Endothelial cell of umbilical vein (primary cell): ENCODE measurements at regions not wholly inside any gene's neighbourhood (a gene's known extent, or its start where the extent isn't known, plus 50 kb on each side); places are given as distances from the start of the nearest gene placed in this dataset.

Experiments
- BruUV-seq: library from RNA; stranded (reverse); fragments of 400-500 nt; replicated peaks from 2 replicates; lab custom pipeline; 2021; lab: Mats Ljungman, UMichigan
- CTCF ChIA-PET: fragments of 300-600, 350-600 bp; sonication (Branson Sonifier 250); formaldehyde crosslinking; loops from one replicate; lab custom pipeline; 2021; ENCODE audit warnings: antibody characterized with exemption, inconsistent platforms; lab: Charles Lee
- POLR2A ChIA-PET: fragments of 300-600, 350-600 bp; sonication (Branson Sonifier 250); formaldehyde crosslinking; loops from one replicate; lab custom pipeline; 2021; ENCODE audit warnings: antibody characterized with exemption, inconsistent platforms; lab: Charles Lee
- DNase-seq: peaks from one replicate; pipeline ENCODE4 v3.0.0-alpha.2; 2011; ENCODE audit warnings: low read depth, low spot score
- FAIRE-seq: peaks from 2 replicates; lab custom pipeline; 2011; peaks lifted over from hg19 to GRCh38; lab: Jason Lieb, UNC
- H2AFZ ChIP-seq: 2 replicates; pipeline ENCODE4 v1.6.0; 2012; ENCODE audit warnings: low read depth, low read length, control low read depth, inconsistent platforms
- H3K27ac ChIP-seq: 2 replicates; pipeline ENCODE4 v1.5.1; 2011; ENCODE audit warnings: low read depth, mild to moderate bottlenecking, control low read depth, low read length, moderate library complexity; ENCODE audit not compliant: insufficient read depth
- H3K27me3 ChIP-seq, 2 experiments: 2 replicates each; pipeline versions ENCODE4 v1.6.0 to v1.6.1; 2011; ENCODE audit warnings: low read length in 2 of 2, mixed read lengths in 1 of 2; ENCODE audit not compliant: control insufficient read depth in 2 of 2, insufficient read depth in 2 of 2
- H3K36me3 ChIP-seq, 2 experiments: 2 replicates in 1 of 2; 3 replicates in 1 of 2; pipeline ENCODE4 v1.5.1; 2011; ENCODE audit warnings: low read length in 2 of 2, mild to moderate bottlenecking in 1 of 2, moderate library complexity in 1 of 2; ENCODE audit not compliant: control insufficient read depth in 2 of 2, insufficient read depth in 2 of 2; ENCODE audit errors: extremely low read depth in 1 of 2
- H3K4me1 ChIP-seq: 3 replicates; pipeline ENCODE4 v1.5.1; 2011; ENCODE audit warnings: mild to moderate bottlenecking, low read length; ENCODE audit not compliant: control insufficient read depth, insufficient read depth; ENCODE audit errors: extremely low read depth
- H3K4me2 ChIP-seq: 2 replicates; pipeline ENCODE4 v1.6.1; 2011; ENCODE audit warnings: low read length, control low read depth, mixed read lengths; ENCODE audit not compliant: insufficient read depth
- H3K4me3 ChIP-seq, 3 experiments: fragments of 200-600 bp in 1 of 3; sonication (generic), shearing (Covaris generic) in 1 of 3; replicated peaks in 1 of 3; 2 replicates each; pipeline ENCODE4 v1.5.1; 2011 to 2016; ENCODE audit warnings: control low read depth in 3 of 3, low read length in 3 of 3, mild to moderate bottlenecking in 2 of 3, inconsistent platforms in 1 of 3, low read depth in 1 of 3, moderate library complexity in 1 of 3; ENCODE audit not compliant: insufficient read depth in 1 of 3
- H3K79me2 ChIP-seq: 2 replicates; pipeline ENCODE4 v1.6.0; 2012; ENCODE audit warnings: low read length, inconsistent platforms; ENCODE audit not compliant: control insufficient read depth, insufficient read depth
- H3K9ac ChIP-seq: replicated peaks from 2 replicates; pipeline ENCODE3; 2011; ENCODE audit warnings: low read length, control low read depth; ENCODE audit not compliant: insufficient read depth; ENCODE audit errors: extremely low read depth
- H3K9me1 ChIP-seq: replicated peaks from 3 replicates; pipeline ENCODE4 v1.6.0; 2011; ENCODE audit warnings: mild to moderate bottlenecking, low read length; ENCODE audit not compliant: control insufficient read depth, insufficient read depth; ENCODE audit errors: extremely low read depth
- H3K9me3 ChIP-seq: replicated peaks from 2 replicates; pipeline ENCODE4 v1.5.1; 2012; ENCODE audit warnings: low read length, inconsistent platforms; ENCODE audit not compliant: control insufficient read depth, insufficient read depth
- H4K20me1 ChIP-seq: replicated peaks from 2 replicates; pipeline ENCODE3; 2011; ENCODE audit warnings: mild to moderate bottlenecking, low read length; ENCODE audit not compliant: control insufficient read depth, insufficient read depth; ENCODE audit errors: extremely low read depth
- EZH2 ChIP-seq: IDR thresholded peaks from 2 replicates; pipeline ENCODE4 v1.6.1; 2012; ENCODE audit warnings: borderline replicate concordance, low read depth, mild to moderate bottlenecking, moderate library complexity, low read length, inconsistent platforms; ENCODE audit not compliant: severe bottlenecking
- FOS ChIP-seq: IDR thresholded peaks from 2 replicates; pipeline ENCODE4 v1.6.1; 2011; ENCODE audit warnings: mild to moderate bottlenecking, low read length, moderate library complexity, borderline replicate concordance; ENCODE audit not compliant: insufficient read depth
- GATA2 ChIP-seq: IDR thresholded peaks from 2 replicates; pipeline ENCODE4 v1.7.0; 2011; ENCODE audit warnings: low read depth, mild to moderate bottlenecking, moderate library complexity, mixed read lengths, low read length; ENCODE audit not compliant: insufficient read length, insufficient read depth
- JUN ChIP-seq: IDR thresholded peaks from 2 replicates; pipeline ENCODE4 v1.6.1; 2011; ENCODE audit warnings: borderline replicate concordance, low read depth; ENCODE audit not compliant: insufficient read length, insufficient read depth
- MYC ChIP-seq: IDR thresholded peaks from one replicate; pipeline ENCODE4 v1.6.1; 2011; ENCODE audit warnings: mild to moderate bottlenecking, low read depth, low read length
- POLR2A ChIP-seq: IDR thresholded peaks from 2 replicates; pipeline ENCODE4 v1.6.1; 2012; ENCODE audit warnings: low read depth, mild to moderate bottlenecking, control low read depth, low read length
- POLR2AphosphoS5 ChIP-seq: IDR thresholded peaks from 2 replicates; pipeline ENCODE4 v1.6.1; 2012; ENCODE audit warnings: low read depth, mild to moderate bottlenecking, control low read depth, low read length, moderate library complexity; ENCODE audit not compliant: insufficient read depth
- dilution Hi-C: fragments of 300-500 bp; cut with MboI; formaldehyde crosslinking; loops from one replicate; pipeline ENCODE4 v1.15.0; 2019; ENCODE audit warnings: low sequenced_read_pairs; ENCODE audit not compliant: extremely low pct_ligation_motif_present
- intact Hi-C: fragments of 100-400 bp; cut with micrococcal nuclease; formaldehyde crosslinking; loops from one replicate; pipeline ENCODE4 v1.10.0; 2022
- TF ChIP-seq, protein P1 (sequence below): IDR thresholded peaks from 2 replicates; pipeline ENCODE4 v1.6.1; 2011; ENCODE audit not compliant: insufficient read depth, insufficient read length
- TF ChIP-seq, protein P2 (sequence below), 2 donors: IDR thresholded peaks; 1 replicate in 1 of 2; 2 replicates in 1 of 2; pipeline ENCODE4 v1.5.1; 2011; ENCODE audit warnings: low read length in 2 of 2, mild to moderate bottlenecking in 2 of 2, moderate library complexity in 2 of 2, control low read depth in 1 of 2, inconsistent platforms in 1 of 2, low read depth in 1 of 2; ENCODE audit not compliant: insufficient read depth in 1 of 2; ENCODE audit errors: extremely low read depth in 1 of 2

- Histone ChIP-seq H4K20me1 (no peaks in the 10 kb centered on the region), H3K27ac (no peak overlapping the region), H3K9me1 (no peaks in the 10 kb centered on the region), H3K36me3 (no peaks in the 10 kb centered on the region), H3K79me2 (no peaks in the 10 kb centered on the region), H3K4me3 (no peak overlapping the region), H3K9ac (no peak overlapping the region), H3K9me3 (peaks cover 5% of the 10 kb centered on the region), H2AFZ (no peak overlapping the region), H3K4me2 (no peak overlapping the region), H3K4me1 (no peaks in the 10 kb centered on the region), H3K27me3 (no peaks in the 10 kb centered on the region)
- intact Hi-C loops (no loop called here), dilution Hi-C loops (no loop called here)
- ChIA-PET CTCF (no interaction called here), POLR2A (no interaction called here)
- DNase-seq, result no peak
- TF ChIP-seq FOS (no peak), GATA2 (no peak), POLR2A (no peak), MYC (no peak), EZH2 (no peak), POLR2AphosphoS5 (no peak), JUN (no peak)
- TF ChIP-seq, protein P1, sequence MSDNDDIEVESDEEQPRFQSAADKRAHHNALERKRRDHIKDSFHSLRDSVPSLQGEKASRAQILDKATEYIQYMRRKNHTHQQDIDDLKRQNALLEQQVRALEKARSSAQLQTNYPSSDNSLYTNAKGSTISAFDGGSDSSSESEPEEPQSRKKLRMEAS, result no peak
- TF ChIP-seq, protein P2, sequence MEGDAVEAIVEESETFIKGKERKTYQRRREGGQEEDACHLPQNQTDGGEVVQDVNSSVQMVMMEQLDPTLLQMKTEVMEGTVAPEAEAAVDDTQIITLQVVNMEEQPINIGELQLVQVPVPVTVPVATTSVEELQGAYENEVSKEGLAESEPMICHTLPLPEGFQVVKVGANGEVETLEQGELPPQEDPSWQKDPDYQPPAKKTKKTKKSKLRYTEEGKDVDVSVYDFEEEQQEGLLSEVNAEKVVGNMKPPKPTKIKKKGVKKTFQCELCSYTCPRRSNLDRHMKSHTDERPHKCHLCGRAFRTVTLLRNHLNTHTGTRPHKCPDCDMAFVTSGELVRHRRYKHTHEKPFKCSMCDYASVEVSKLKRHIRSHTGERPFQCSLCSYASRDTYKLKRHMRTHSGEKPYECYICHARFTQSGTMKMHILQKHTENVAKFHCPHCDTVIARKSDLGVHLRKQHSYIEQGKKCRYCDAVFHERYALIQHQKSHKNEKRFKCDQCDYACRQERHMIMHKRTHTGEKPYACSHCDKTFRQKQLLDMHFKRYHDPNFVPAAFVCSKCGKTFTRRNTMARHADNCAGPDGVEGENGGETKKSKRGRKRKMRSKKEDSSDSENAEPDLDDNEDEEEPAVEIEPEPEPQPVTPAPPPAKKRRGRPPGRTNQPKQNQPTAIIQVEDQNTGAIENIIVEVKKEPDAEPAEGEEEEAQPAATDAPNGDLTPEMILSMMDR (IDR thresholded peaks at IDR 0.05; ENCODE audit: extremely low read depth in 1 of 2, insufficient read depth in 1 of 2, low read depth in 1 of 2, low read length in 2 of 2), result no peak
- FAIRE-seq, result no peak
- BruUV-seq, result no TSS peak
These were observed 1471.7 kb downstream of the CDH8 start for GRCh38 chr16:60564588-60564987.
